GM18907 (cell line): ENCODE measurements at regions not wholly inside any gene's neighbourhood (a gene's known extent, or its start where the extent isn't known, plus 50 kb on each side); places are given as distances from the start of the nearest gene placed in this dataset.

Source experiments
- ATAC-seq: cut with Tn5 transposase; IDR thresholded peaks from one replicate; pipeline ENCODE4 v1.9.1; 2021; ENCODE audit warnings: mild to moderate bottlenecking, moderate library complexity; ENCODE audit not compliant: unreplicated experiment

DNA sequence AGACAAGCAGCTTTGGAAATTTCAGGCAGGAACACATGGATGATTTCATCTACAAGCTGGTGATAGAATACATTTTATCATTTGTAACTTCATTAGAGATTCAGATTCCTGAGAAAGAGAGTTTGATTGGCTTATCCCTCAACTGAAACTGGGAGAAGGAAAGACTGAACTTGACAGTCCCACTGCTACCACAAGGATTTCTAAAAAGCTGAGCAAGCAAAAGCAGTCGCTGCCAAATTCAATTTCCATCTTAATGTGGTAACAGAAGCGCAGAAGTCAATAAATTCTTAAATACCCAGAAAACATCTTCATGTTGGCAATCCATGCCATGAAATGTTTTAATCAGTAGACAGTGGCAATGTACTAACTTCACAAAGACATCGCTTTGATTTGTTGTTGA lies 172.1 kb upstream of the DACH1 start:
- no peak for ATAC-seq

GRCh38 chr13:72029981-72030380 lies 163.0 kb upstream of the DACH1 start:
- no peak for ATAC-seq

DNA sequence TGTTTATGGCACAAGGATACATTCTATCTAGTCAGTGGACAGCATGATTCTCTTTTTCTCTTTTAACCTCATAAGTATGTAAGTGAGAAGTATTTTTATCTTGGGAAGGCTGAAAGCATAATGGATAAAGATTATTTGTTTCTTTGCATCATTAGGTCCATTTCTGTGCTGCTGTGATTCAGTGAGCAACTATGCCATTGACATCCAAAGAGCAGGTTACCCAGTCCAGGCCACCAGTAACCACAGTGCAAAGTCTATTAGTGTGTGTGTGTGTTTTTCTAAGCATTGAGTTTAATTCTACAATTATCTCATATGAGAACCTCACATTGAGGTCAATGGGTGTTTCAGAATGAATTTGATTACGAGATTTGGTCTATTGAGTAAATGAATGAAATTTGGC lies 158.8 kb upstream of the DACH1 start:
- no peak for ATAC-seq

DNA sequence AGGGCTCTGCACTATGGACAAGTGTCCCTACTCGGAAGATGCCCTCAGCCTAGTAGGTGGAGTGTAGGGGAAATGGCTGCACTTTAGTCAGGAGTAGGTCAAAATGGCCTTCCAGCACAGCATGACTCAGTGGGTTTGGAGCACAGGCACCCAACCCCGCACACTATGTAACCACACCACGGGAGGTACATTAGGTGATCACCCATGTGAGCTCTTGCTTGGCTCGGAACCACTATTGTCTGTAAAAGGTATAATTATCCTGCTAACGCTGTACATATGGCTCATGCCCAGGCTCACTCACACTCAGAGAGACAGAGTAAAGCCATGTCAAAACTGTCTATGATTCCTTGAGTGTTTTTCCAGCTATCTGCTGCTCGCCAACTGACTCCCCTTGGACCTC lies 156.9 kb upstream of the DACH1 start:
- ATAC-seq = no peak

- no peak for ATAC-seq
These were observed 138.5 kb upstream of the DACH1 start for GRCh38 chr13:72005455-72005854.

GRCh38 chr13:72004784-72005374 lies 137.9 kb upstream of the DACH1 start:
- ATAC-seq = no peak

GRCh38 chr13:72004246-72004645 lies 137.2 kb upstream of the DACH1 start:
- ATAC-seq = no peak

DNA sequence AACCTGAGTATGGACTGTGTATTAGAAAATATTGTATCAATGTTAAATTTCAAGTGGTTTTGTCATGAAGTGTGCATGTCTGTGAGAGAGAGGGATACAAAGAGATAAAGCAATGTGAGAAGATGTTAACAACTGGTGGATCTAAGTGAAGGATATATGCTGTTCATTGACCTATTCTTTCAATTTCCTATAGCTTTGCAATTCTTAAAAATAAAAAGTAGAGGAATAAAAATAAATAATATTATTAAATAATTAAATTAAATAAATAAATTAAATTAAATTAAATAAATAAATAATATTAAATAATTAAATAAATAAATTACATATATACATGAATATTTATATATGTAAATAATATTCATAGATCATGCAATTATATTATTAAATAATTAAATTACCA lies 131.2 kb upstream of the DACH1 start:
- ATAC-seq = no peak

- no peak for ATAC-seq
These were observed 112.6 kb upstream of the DACH1 start for GRCh38 chr13:71979616-71980015.

DNA sequence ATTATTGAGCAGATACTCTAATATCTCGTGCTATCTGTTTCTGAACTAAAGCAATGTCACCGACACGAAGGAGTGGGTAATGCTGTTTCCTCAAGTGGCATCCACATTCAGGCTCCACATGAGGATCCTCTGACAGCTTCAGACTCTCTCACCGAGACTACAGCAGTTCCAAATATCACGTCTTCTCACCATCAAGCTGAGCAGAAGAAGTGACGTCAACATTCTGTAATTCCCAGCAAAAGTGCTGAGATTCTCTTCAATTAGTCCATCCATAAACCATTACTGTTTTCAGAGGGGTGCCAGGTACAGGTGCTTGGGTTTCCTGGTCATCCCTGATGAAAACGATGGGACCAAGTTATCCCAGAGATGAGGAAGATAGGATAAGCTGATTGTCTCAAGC lies 110.0 kb upstream of the DACH1 start:
- ATAC-seq = no peak

- no peak for ATAC-seq
These were observed 101.0 kb upstream of the DACH1 start for GRCh38 chr13:71967990-71968389.

GRCh38 chr13:71964491-71965100 lies 97.6 kb upstream of the DACH1 start:
- ATAC-seq = no peak

- no peak for ATAC-seq
These were observed 95.7 kb upstream of the DACH1 start for GRCh38 chr13:71962735-71963134.

- ATAC-seq = no peak
These were observed 95.1 kb upstream of the DACH1 start for GRCh38 chr13:71962126-71962525.

DNA sequence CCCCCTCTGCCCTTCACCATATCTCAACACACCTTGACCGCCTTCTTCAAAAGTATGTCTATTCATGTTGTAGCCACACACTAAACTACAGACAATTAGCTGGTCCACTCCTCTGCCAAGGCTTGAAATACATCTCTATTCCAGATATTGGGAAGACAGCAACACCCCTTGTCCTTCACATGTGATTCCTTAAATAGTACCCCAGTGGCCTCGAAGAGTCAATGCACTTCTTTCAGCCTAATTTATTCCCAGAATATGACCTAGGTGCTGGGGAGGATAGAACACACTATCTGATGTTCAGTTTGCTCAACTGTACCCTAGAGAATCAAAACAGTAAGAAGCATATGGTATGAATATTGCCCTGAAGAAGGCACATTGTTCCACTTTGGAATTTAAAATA lies 82.4 kb upstream of the DACH1 start:
- ATAC-seq = no peak

DNA sequence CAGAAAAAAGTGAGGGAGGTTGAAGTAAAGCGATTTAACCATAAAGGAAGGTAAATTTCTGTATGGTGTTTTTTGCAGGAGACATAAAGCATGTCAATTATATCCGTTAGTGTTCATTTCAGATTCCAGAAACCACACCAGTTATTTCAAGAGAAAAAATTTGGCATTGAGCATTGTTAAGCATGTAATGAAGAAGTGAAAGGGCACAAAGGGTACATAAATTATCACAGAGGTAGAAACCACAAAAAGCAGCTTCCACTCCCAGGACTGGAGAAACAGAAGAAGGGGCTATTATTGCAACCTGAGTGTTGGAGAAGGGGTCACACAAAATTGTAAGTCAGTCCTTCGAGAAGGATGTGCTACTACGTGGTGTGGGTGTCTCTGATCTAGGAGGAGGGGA lies 72.2 kb upstream of the DACH1 start:
- ATAC-seq = no peak

- no peak for ATAC-seq
These were observed 68.3 kb upstream of the DACH1 start for GRCh38 chr13:71935166-71935840.

DNA sequence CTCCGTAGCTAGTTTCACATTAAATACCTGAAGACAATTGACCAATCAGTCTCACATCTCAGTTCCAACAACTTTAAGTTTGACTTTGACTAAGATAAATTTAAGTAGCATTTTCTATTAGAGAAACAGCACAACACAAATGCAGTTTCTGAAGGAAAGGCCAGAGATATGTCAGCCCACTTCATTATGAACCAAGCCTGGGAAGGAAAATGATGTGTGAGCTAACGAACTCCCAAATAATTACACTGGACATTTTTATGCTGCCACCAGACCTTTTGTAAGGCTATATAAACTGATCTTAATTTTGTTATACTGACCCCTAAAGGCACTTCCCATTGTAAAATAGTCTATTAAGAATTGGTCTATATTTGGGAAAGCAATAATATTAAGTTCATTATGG lies 57.9 kb upstream of the DACH1 start:
- ATAC-seq = no peak

DNA sequence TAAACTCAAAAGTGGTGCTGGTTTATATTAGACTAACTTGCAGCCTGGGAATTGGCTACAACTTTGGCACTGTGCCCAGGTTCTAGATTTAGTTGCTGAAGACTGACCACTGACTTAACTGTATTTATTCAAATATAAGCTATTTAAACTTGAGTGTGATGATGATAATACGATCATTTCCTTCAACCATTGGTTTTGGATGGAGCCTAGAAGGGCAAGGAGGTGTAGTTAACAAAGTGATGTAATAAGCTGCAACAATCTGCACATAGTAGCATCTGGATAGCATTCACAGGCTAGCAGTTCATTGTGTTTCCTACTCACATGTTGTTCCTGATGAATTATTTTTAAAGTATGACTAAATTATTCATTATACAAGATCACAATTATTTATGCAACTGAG lies 55.2 kb upstream of the DACH1 start:
- ATAC-seq = no peak
